GM19324 (cell line): ENCODE measurements at regions not wholly inside any gene's neighbourhood (a gene's known extent, or its start where the extent isn't known, plus 50 kb on each side); places are given as distances from the start of the nearest gene placed in this dataset.
"Not testable (repeated sequence)": the region's sequence is repeated elsewhere in the genome, so short reads cannot be mapped to it uniquely, and the experiment has no call there.

Source experiments
- ATAC-seq: cut with Tn5 transposase; IDR thresholded peaks from one replicate; pipeline ENCODE4 v1.9.1; 2021; ENCODE audit warnings: mild to moderate bottlenecking, moderate library complexity; ENCODE audit not compliant: unreplicated experiment, low FRiP score

- no peak for ATAC-seq
Measured at GRCh38 chr3:191728186-191728585, 267.2 kb downstream of the PYDC2 start.

- ATAC-seq: no peak
Measured at GRCh38 chr3:191737742-191738141, 276.8 kb downstream of the PYDC2 start.

- no peak for ATAC-seq
Measured at GRCh38 chr3:191740712-191741111, 279.7 kb downstream of the PYDC2 start.

GRCh38 chr3:191741847-191742350 is 280.9 kb downstream of the PYDC2 start:
- not testable (repeated sequence) for ATAC-seq

GRCh38 chr3:191743283-191743682 is 282.3 kb downstream of the PYDC2 start:
- ATAC-seq: no peak

- ATAC-seq: no peak
Measured at GRCh38 chr3:191750618-191751017, 289.7 kb downstream of the PYDC2 start.

GRCh38 chr3:191753196-191753595 is 292.2 kb downstream of the PYDC2 start:
- no peak for ATAC-seq

- ATAC-seq: no peak
Measured at GRCh38 chr3:191761906-191762305, 300.9 kb downstream of the PYDC2 start.

- ATAC-seq: no peak
Measured at GRCh38 chr3:191762323-191762960, 301.5 kb downstream of the PYDC2 start.

GRCh38 chr3:191768421-191768820 is 307.5 kb downstream of the PYDC2 start:
- no peak for ATAC-seq

- ATAC-seq: no peak
Measured at GRCh38 chr3:191770541-191770940, 309.6 kb downstream of the PYDC2 start.

- no peak for ATAC-seq
Measured at GRCh38 chr3:191774485-191774884, 313.5 kb downstream of the PYDC2 start.

- no peak for ATAC-seq
Measured at GRCh38 chr3:191775451-191776233, 314.7 kb downstream of the PYDC2 start.

GRCh38 chr3:191781044-191781443 is 320.1 kb downstream of the PYDC2 start:
- ATAC-seq: no peak

GRCh38 chr3:191783024-191783423 is 322.1 kb downstream of the PYDC2 start:
- ATAC-seq: no peak

GRCh38 chr3:191790934-191791333 is 330.0 kb downstream of the PYDC2 start:
- no peak for ATAC-seq

GRCh38 chr3:191792580-191792979 is 331.6 kb downstream of the PYDC2 start:
- ATAC-seq: no peak

GRCh38 chr3:191795196-191795595 is 334.2 kb downstream of the PYDC2 start:
- ATAC-seq: no peak

- no peak for ATAC-seq
Measured at GRCh38 chr3:191797271-191797670, 336.3 kb downstream of the PYDC2 start.

GRCh38 chr3:191802671-191803070 is 341.7 kb downstream of the PYDC2 start:
- ATAC-seq: no peak

- no peak for ATAC-seq
Measured at GRCh38 chr3:191804935-191805334, 344.0 kb downstream of the PYDC2 start.

- no peak for ATAC-seq
Measured at GRCh38 chr3:191808073-191808472, 347.1 kb downstream of the PYDC2 start.
